Stimulated activated CD8-positive, alpha-beta memory T cell treated with anti-CD3 and anti-CD28 coated beads, Interleukin-4, amount 100 ng/mL, for 24 hours (primary cell): ENCODE measurements at regions not wholly inside any gene's neighbourhood (a gene's known extent, or its start where the extent isn't known, plus 50 kb on each side); places are given as distances from the start of the nearest gene placed in this dataset.

Experiments used
- DNase-seq: peaks from one replicate; pipeline ENCODE4 v3.0.0-alpha.2; 2020; ENCODE audit warnings: low read depth

- DNase-seq: no peak
Measured at GRCh38 chr2:180739070-180739469, 241.3 kb upstream of the UBE2E3 start.

- no peak for DNase-seq
Measured at GRCh38 chr2:180735799-180736198, 244.6 kb upstream of the UBE2E3 start.

DNA sequence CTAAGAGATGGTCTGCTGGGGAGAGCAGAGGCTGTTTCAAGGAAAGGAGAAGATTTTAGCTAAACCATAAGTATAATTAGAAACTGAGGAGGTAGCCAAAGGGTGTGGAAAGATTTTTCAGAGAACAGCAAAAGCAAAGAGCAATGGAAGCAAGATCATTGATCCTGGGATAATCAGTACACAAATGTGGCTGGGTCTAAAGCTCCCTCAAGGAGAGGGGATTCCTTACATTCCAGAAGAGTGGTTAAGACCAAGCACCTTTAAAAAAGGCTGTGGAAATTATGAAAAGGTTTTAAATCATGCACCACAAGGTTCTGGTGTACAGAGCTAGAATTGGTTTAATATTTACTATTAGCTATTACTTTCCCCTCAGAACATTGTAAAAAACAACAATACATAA, 246.0 kb upstream of the UBE2E3 start:
- no peak for DNase-seq

GRCh38 chr2:180733330-180733729, 247.1 kb upstream of the UBE2E3 start:
- no peak for DNase-seq

DNA sequence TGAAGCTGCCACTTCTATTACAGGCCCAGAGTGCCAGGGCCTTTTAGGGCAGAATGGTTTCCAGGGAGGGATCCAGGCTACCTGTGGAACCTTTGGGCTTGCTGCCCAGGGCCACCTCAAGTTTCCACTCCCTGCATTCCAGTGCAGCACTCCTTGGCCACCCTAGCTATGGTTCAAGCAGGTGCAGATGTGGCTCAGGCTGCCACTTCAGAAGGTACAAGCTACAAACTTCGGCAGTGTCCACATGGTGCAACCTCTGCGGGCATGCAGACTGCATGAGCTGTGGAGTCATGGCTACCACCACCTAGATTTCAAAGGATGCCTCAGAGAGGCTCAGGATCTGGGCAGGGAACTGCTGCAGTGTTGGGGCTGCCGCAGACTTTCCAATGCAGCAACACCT, 248.1 kb upstream of the UBE2E3 start:
- DNase-seq: no peak

DNA sequence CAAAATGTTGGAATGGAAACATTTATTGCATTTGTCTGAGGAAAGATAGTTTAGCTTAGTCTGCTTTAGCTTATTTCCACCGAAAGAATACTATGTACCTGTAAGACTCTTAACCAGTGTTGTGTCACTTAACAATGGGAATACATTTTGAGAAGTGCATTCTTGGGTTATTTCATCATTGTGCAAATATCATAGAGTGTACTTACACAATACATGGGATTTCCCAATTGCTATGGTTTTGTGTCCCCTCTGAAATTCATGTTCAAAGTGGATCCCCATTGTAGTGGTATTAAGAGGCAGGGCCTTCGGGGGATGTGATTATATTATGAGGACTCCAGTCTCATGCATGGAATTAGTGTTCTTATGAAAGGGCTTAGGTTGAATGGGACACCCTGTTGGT, 249.4 kb upstream of the UBE2E3 start:
- no peak for DNase-seq

GRCh38 chr2:180728928-180729559, 251.4 kb upstream of the UBE2E3 start:
- DNase-seq: no peak

DNA sequence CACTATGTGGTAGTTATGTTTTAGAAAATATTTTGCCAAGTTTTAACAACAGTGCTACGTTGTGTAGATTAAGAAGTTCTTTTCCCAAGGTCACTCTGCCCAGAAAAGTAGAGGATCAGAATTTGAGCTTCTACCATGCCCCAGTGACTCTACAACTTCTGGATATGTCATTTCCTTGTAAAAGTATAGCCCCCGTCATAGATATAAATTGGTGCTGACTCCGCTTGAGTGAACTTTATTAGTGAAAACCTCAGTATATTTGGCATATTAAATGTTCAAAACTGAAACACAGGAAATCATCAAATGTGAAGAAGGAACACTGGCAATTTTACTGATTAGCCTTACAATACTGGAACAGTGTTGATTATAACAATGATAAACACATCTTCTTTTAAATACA, 256.7 kb upstream of the UBE2E3 start:
- no peak for DNase-seq

DNA sequence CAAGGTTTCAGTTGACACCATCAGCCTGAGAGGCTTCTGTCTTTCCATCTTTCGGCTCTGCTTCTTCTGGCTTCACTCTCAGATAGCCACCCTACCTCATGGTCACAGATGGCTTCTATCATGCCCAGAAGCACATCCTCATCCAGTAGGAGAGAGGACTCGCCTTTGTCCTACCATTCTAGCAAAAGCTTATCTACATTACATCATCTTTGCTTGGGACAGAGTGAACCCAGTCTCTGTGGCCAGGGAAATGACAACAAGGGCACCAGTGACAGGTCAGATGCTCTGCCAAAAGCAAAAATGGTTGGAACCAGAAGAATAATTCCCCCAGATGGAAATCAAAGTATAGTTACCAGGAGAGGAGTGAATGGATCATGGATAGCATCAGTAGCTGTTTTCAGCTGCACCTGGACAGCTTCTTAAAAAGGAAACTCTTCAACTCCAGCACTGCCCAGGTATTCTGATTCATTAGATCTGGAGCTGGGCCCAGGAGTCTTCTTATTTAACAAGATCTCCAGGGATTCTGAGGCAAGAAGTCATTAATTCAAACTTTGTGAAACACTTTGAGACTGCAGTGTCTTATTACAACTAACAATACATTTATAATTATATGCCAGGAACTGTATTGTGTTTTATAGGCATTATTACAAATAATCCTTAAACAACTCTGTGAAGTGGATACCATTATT, 257.7 kb upstream of the UBE2E3 start:
- DNase-seq: no peak

- no peak for DNase-seq
Measured at GRCh38 chr2:180720829-180721228, 259.6 kb upstream of the UBE2E3 start.

GRCh38 chr2:180717588-180717987, 262.8 kb upstream of the UBE2E3 start:
- DNase-seq: no peak

GRCh38 chr2:180716186-180717180, 263.9 kb upstream of the UBE2E3 start:
- DNase-seq: no peak

DNA sequence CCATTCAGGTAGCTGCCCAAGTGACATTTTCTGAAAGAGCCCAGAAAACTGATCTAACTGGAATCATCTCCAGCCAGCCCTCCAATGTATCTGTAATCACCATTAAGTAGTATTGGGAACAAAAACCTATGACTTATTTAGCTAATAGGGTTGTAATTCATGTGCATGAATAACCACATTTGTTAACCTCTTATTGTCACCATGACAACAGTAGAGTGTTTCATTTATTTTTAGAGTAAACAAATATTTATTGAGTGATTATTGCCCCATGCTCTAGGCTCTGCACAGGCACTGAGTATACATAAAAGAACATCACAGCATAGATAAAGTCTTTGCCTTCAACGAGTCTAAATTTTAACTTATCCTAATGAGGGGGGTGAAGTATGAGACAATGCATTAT, 265.4 kb upstream of the UBE2E3 start:
- DNase-seq: no peak

GRCh38 chr2:180709392-180710145, 270.8 kb upstream of the UBE2E3 start:
- DNase-seq: no peak

DNA sequence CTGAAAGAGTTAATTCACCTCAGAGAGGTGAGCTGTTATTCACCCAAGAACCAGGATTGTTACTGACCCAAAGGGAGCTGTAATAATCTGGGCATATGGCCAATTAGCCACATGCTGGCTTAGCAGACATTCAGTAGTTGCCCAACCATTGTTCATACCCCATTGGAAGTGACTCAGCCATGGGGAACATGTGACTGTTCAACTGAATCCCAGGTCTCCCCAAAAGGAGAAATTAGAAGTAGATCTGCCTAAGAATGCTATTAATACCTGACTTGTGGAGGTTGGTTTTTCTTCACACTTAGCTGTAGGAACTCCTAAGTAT, 272.6 kb upstream of the UBE2E3 start:
- no peak for DNase-seq

DNA sequence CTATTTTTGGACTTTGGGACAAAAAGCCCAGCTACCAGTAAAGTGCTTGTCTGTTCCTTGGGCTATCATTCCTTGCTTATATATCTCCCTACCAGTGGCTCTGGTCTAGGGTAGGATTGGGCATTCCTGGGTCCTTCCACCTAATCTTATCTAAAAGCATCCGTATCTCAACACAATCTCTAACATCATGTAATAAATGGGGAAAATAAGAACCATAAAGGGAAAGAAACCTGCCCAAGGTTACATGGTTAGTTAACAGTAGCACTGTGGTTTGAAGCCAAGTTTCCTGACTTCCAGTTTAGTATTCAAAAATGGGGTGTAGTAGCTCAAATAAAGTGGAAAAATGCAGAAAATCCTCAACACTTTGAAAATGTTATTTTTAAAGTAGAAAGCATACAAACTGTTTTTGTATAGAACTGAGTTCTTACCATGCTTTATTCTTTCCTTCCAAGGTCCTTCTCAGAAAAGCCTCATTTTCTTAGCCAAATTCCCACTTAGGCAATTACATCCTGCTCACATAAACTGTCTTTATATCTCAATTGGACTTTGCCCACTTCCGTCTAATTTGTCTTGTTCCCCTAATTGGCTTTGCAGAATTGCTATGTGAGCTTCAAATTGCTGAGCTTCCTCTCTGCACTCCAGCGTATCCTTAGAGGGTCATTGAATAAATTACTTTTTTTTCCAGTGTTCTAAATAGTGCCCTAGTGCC, 273.1 kb upstream of the UBE2E3 start:
- no peak for DNase-seq

DNA sequence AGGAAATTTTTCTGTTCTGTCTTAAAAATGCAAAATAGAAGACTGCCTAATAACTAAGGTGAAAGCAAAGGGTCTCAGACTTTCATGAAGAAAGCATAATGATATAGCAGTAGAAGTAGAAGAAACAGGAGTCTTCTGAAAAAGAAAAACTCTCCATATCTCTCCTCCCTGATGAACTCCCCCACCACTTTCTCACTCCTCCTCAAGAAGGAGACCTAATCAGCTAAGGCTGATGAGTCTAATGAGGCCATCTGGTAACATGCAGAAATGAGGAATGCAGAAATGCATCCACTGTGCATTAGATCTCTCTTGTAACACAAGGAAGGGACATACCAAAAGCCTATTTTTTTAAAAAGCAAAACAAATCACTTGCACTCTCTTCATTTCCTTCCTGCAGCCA, 273.7 kb upstream of the UBE2E3 start:
- no peak for DNase-seq

GRCh38 chr2:180705551-180705950, 274.9 kb upstream of the UBE2E3 start:
- no peak for DNase-seq

DNA sequence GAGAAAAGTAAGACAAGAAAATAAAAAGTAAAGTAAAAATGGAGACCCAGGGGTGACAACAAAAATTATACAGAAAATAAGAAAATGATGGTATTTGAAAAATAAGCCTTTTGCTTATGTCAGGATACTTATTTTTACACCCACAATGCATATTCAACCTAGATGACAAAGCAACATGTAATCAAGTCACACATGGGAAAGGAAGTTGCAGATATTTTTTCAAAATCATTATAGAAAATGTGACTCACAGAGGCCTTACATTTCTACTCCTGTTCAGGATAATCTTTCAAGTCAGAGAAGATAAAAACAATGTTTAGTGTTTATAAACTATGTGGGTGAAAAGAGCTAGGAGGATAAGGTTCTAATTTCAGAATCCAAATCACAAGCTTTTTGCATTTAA, 275.3 kb upstream of the UBE2E3 start:
- no peak for DNase-seq

- no peak for DNase-seq
Measured at GRCh38 chr2:180699657-180700361, 280.6 kb upstream of the UBE2E3 start.

GRCh38 chr2:180698668-180699067, 281.7 kb upstream of the UBE2E3 start:
- DNase-seq: no peak
